ENCODE measurements at regions not wholly inside any gene's neighbourhood (a gene's known extent, or its start where the extent isn't known, plus 50 kb on each side); places are given as distances from the start of the nearest gene placed in this dataset.

DNA sequence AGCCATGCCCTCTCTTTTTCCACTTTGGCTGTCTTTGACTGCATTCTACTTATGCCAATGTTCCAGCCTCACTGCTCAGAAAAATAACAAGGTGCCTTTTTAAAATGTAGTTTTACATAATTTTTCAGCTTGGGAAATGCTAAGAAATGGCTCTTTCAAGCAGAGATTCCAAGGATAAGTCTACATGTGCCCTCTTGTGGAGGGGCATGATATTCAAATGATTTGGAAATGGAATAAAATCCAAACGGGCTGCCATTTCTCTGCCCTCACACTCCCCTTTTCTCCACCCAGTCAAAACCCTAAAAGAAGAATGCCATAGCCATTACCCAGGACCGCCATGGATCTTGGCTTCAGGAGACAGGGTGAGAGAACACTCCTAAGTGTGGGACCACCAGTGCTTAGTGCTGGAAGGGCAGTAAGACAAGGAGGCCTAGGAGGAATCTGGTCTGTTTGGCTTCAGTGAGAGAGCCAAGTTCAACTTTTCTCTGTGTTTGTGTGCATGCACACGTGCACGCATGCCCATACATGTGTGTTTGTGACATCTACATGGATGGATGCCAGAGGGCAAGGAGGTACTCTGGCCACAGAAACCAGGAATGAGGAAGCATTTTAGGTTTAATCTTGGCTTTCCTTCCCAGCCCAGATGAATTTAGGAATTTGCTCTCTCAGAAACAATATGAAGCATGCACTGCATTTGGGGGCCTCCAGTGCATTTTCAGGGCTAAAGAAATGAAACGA, 174.0 kb upstream of the SLC14A2 start:
- TF ChIP-seq CTCF (optimal IDR thresholded peaks at IDR 0.05 in 1 of 3, IDR thresholded peaks at IDR 0.05 in 1 of 3, conservative IDR thresholded peaks at IDR 0.05 in 1 of 3; ENCODE audit: extremely low read depth in 1 of 3, insufficient read depth in 2 of 3, low read length in 3 of 3): peak in 2 of 3 experiments; percentile 51 to 53
- TF ChIP-seq EZH2 (IDR thresholded peaks at IDR 0.05; ENCODE audit: low read length): no peak
